ENCODE measurements at regions not wholly inside any gene's neighbourhood (a gene's known extent, or its start where the extent isn't known, plus 50 kb on each side); places are given as distances from the start of the nearest gene placed in this dataset.

- H3K4me3 ChIP-seq (ENCODE audit: low read depth, low read length), result no peak overlapping the region
- DNase-seq (ENCODE audit: low read depth), result no peak
Measured at GRCh38 chr7:125059861-125060456, 130.3 kb upstream of the POT1 start.

GRCh38 chr7:125057963-125058362 is 128.3 kb upstream of the POT1 start:
- H3K4me3 ChIP-seq (ENCODE audit: low read depth, low read length), result no peak overlapping the region
- DNase-seq (ENCODE audit: low read depth), result no peak

GRCh38 chr7:125055376-125055775 is 125.8 kb upstream of the POT1 start:
- no peak for DNase-seq (ENCODE audit: low read depth)
- H3K4me3 ChIP-seq (ENCODE audit: low read depth, low read length), result no peak overlapping the region

GRCh38 chr7:125046767-125047166 is 117.1 kb upstream of the POT1 start:
- DNase-seq (ENCODE audit: low read depth), result no peak

GRCh38 chr7:125033506-125033905 is 103.9 kb upstream of the POT1 start:
- H3K4me3 ChIP-seq (ENCODE audit: low read depth, low read length), result no peak overlapping the region
- no peak for DNase-seq (ENCODE audit: low read depth)

More at GRCh38 chr7:125046767-125047166, 117.1 kb upstream of the POT1 start:
- H3K4me3 ChIP-seq (ENCODE audit: low read depth, low read length), result no peak overlapping the region

- DNase-seq (ENCODE audit: low read depth), result no peak
- no peak overlapping the region for H3K4me3 ChIP-seq (ENCODE audit: low read depth, low read length)
Measured at GRCh38 chr7:125032943-125033342, 103.3 kb upstream of the POT1 start.

- DNase-seq (ENCODE audit: low read depth), result no peak
- no peak overlapping the region for H3K4me3 ChIP-seq (ENCODE audit: low read depth, low read length)
Measured at GRCh38 chr7:125030756-125031387, 101.2 kb upstream of the POT1 start.

GRCh38 chr7:125025620-125026019 is 96.0 kb upstream of the POT1 start:
- DNase-seq (ENCODE audit: low read depth), result no peak
- H3K4me3 ChIP-seq (ENCODE audit: low read depth, low read length), result no peak overlapping the region

GRCh38 chr7:125020801-125021200 is 91.2 kb upstream of the POT1 start:
- H3K4me3 ChIP-seq (ENCODE audit: low read depth, low read length), result no peak overlapping the region
- DNase-seq (ENCODE audit: low read depth), result no peak

GRCh38 chr7:125010540-125010939 is 80.9 kb upstream of the POT1 start:
- H3K4me3 ChIP-seq (ENCODE audit: low read depth, low read length), result no peak overlapping the region
- no peak for DNase-seq (ENCODE audit: low read depth)

- DNase-seq (ENCODE audit: low read depth), result no peak
Measured at GRCh38 chr7:124996778-124997177, 67.2 kb upstream of the POT1 start.

GRCh38 chr7:124992851-124993562 is 63.4 kb upstream of the POT1 start:
- peak; percentile 36 for DNase-seq (ENCODE audit: low read depth)

More at GRCh38 chr7:124996778-124997177, 67.2 kb upstream of the POT1 start:
- H3K4me3 ChIP-seq (ENCODE audit: low read depth, low read length), result no peak overlapping the region

GRCh38 chr7:124989911-124990310 is 60.3 kb upstream of the POT1 start:
- no peak for DNase-seq (ENCODE audit: low read depth)
- no peak overlapping the region for H3K4me3 ChIP-seq (ENCODE audit: low read depth, low read length)

More at GRCh38 chr7:124992851-124993562, 63.4 kb upstream of the POT1 start:
- H3K4me3 ChIP-seq (ENCODE audit: low read depth, low read length), result no peak overlapping the region

Data from skeletal muscle cell (primary cell).